Prostate gland (tissue), 2 donors: ENCODE measurements at regions not wholly inside any gene's neighbourhood (a gene's known extent, or its start where the extent isn't known, plus 50 kb on each side); places are given as distances from the start of the nearest gene placed in this dataset.

ENCODE experiments used
- POLR2A ChIP-seq: fragments of 450-650 bp; IDR thresholded peaks from one replicate; pipeline ENCODE4 v1.6.1; 2016; ENCODE audit warnings: antibody characterized with exemption, mild to moderate bottlenecking
- TF ChIP-seq, protein P1 (sequence below), 4 experiments: fragments of 200-600 bp in 2 of 4; fragments of 450-650 bp in 2 of 4; sonication (generic) in 2 of 4; IDR thresholded peaks; 1 replicate in 3 of 4; 2 replicates in 1 of 4; pipeline ENCODE4 v1.5.1; 2016 to 2019; ENCODE audit warnings: antibody characterized with exemption in 4 of 4, mild to moderate bottlenecking in 2 of 4, moderate library complexity in 2 of 4

DNA sequence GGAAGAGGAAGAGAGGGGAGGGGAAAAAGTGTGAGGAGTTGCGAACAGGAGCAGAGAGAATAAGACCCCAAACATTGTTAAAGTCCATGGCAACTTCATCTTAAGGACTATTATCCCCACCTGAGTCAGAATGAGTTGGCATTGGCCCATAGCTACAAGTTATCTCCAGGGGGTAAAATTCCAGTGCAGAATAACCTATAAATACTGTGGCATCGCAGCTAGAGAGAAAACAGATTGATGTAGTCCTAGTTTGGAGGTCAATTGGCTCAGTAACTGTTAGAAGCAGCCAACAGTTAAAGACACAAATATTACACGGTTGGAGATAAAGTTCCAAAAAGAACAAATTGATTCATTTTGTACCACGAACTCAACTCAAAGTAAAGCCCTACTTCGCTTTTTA, 313.9 kb upstream of the CCDC54 start:
- TF ChIP-seq POLR2A, result no peak
- TF ChIP-seq, protein P1, sequence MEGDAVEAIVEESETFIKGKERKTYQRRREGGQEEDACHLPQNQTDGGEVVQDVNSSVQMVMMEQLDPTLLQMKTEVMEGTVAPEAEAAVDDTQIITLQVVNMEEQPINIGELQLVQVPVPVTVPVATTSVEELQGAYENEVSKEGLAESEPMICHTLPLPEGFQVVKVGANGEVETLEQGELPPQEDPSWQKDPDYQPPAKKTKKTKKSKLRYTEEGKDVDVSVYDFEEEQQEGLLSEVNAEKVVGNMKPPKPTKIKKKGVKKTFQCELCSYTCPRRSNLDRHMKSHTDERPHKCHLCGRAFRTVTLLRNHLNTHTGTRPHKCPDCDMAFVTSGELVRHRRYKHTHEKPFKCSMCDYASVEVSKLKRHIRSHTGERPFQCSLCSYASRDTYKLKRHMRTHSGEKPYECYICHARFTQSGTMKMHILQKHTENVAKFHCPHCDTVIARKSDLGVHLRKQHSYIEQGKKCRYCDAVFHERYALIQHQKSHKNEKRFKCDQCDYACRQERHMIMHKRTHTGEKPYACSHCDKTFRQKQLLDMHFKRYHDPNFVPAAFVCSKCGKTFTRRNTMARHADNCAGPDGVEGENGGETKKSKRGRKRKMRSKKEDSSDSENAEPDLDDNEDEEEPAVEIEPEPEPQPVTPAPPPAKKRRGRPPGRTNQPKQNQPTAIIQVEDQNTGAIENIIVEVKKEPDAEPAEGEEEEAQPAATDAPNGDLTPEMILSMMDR (IDR thresholded peaks at IDR 0.05), result no peak
